SJSA1 (cell line): ENCODE measurements at regions not wholly inside any gene's neighbourhood (a gene's known extent, or its start where the extent isn't known, plus 50 kb on each side); places are given as distances from the start of the nearest gene placed in this dataset.

ENCODE experiments used
- DNase-seq, 2 experiments: peaks; one replicate each; pipeline ENCODE4 v3.0.0-alpha.2; 2015 to 2020; ENCODE audit warnings: low spot score in 2 of 2, low read depth in 1 of 2
- H3K27ac ChIP-seq: fragments of 250-450 bp; sonication (Bioruptor Pico); 2 replicates; pipeline ENCODE4 v1.5.1; 2020; ENCODE audit warnings: mild to moderate bottlenecking, moderate library complexity
- H3K27me3 ChIP-seq: fragments of 250-450 bp; sonication (Bioruptor Pico); replicated peaks from 2 replicates; pipeline ENCODE4 v1.5.1; 2020; ENCODE audit warnings: mild to moderate bottlenecking, moderate library complexity
- H3K36me3 ChIP-seq: fragments of 250-450 bp; sonication (Bioruptor Pico); 2 replicates; pipeline ENCODE4 v1.5.1; 2020; ENCODE audit warnings: mild to moderate bottlenecking
- H3K4me1 ChIP-seq: fragments of 250-450 bp; sonication (Bioruptor Pico); replicated peaks from 2 replicates; pipeline ENCODE4 v1.6.1; 2021; ENCODE audit warnings: mild to moderate bottlenecking
- H3K4me3 ChIP-seq: fragments of 250-450 bp; sonication (Bioruptor Pico); 2 replicates; pipeline ENCODE4 v1.5.1; 2020; ENCODE audit warnings: mild to moderate bottlenecking
- H3K9me3 ChIP-seq: fragments of 250-450 bp; sonication (Bioruptor Pico); replicated peaks from 2 replicates; pipeline ENCODE4 v1.5.1; 2020; ENCODE audit warnings: mild to moderate bottlenecking

- no peak overlapping the region for H3K27ac ChIP-seq
- DNase-seq = no peak
Measured at GRCh38 chr6:8906699-8907098, 471.4 kb upstream of the SLC35B3 start.

GRCh38 chr6:8905757-8906156 is 470.4 kb upstream of the SLC35B3 start:
- DNase-seq = no peak
- Histone ChIP-seq H3K36me3 (no peaks in the 10 kb centered on the region), H3K4me3 (no peak overlapping the region), H3K27me3 (no peaks in the 10 kb centered on the region), H3K27ac (no peak overlapping the region), H3K9me3 (no peaks in the 10 kb centered on the region), H3K4me1 (no peaks in the 10 kb centered on the region)

More at GRCh38 chr6:8906699-8907098, 471.4 kb upstream of the SLC35B3 start:
- Histone ChIP-seq H3K4me3 (no peak overlapping the region), H3K27me3 (no peaks in the 10 kb centered on the region), H3K4me1 (no peaks in the 10 kb centered on the region), H3K36me3 (no peaks in the 10 kb centered on the region), H3K9me3 (no peaks in the 10 kb centered on the region)

GRCh38 chr6:8904754-8905153 is 469.4 kb upstream of the SLC35B3 start:
- Histone ChIP-seq H3K4me1 (no peaks in the 10 kb centered on the region), H3K27ac (no peak overlapping the region), H3K36me3 (no peaks in the 10 kb centered on the region), H3K4me3 (no peak overlapping the region), H3K27me3 (no peaks in the 10 kb centered on the region), H3K9me3 (no peaks in the 10 kb centered on the region)
- no peak for DNase-seq

GRCh38 chr6:8900056-8900455 is 464.7 kb upstream of the SLC35B3 start:
- DNase-seq = no peak
- H3K27ac ChIP-seq = no peak overlapping the region
- H3K4me1 ChIP-seq = no peaks in the 10 kb centered on the region
- no peaks in the 10 kb centered on the region for H3K36me3 ChIP-seq
- no peaks in the 10 kb centered on the region for H3K27me3 ChIP-seq
- no peaks in the 10 kb centered on the region for H3K9me3 ChIP-seq
- no peak overlapping the region for H3K4me3 ChIP-seq

- no peaks in the 10 kb centered on the region for H3K36me3 ChIP-seq
- no peaks in the 10 kb centered on the region for H3K4me1 ChIP-seq
- no peaks in the 10 kb centered on the region for H3K9me3 ChIP-seq
- no peak overlapping the region for H3K27ac ChIP-seq
- DNase-seq = no peak
- no peak overlapping the region for H3K4me3 ChIP-seq
- no peaks in the 10 kb centered on the region for H3K27me3 ChIP-seq
Measured at GRCh38 chr6:8889514-8889913, 454.2 kb upstream of the SLC35B3 start.

- Histone ChIP-seq H3K36me3 (no peaks in the 10 kb centered on the region), H3K4me1 (no peaks in the 10 kb centered on the region), H3K27me3 (no peaks in the 10 kb centered on the region), H3K4me3 (no peak overlapping the region), H3K27ac (no peak overlapping the region), H3K9me3 (no peaks in the 10 kb centered on the region)
- DNase-seq = no peak
Measured at GRCh38 chr6:8888468-8888867, 453.1 kb upstream of the SLC35B3 start.

- no peaks in the 10 kb centered on the region for H3K36me3 ChIP-seq
- no peak overlapping the region for H3K27ac ChIP-seq
- 0 out of 2 replicates have a peak, but pooled peaks cover 3% of the 10 kb centered on the region for H3K27me3 ChIP-seq
- no peaks in the 10 kb centered on the region for H3K4me1 ChIP-seq
- H3K9me3 ChIP-seq = no peaks in the 10 kb centered on the region
- no peak overlapping the region for H3K4me3 ChIP-seq
- no peak for DNase-seq
Measured at GRCh38 chr6:8881663-8882062, 446.3 kb upstream of the SLC35B3 start.

GRCh38 chr6:8879334-8879733 is 444.0 kb upstream of the SLC35B3 start:
- no peaks in the 10 kb centered on the region for H3K36me3 ChIP-seq
- no peaks in the 10 kb centered on the region for H3K9me3 ChIP-seq
- H3K4me1 ChIP-seq = no peaks in the 10 kb centered on the region
- no peak for DNase-seq
- no peak overlapping the region for H3K4me3 ChIP-seq
- H3K27me3 ChIP-seq = 0 out of 2 replicates have a peak, but pooled peaks cover 3% of the 10 kb centered on the region
- no peak overlapping the region for H3K27ac ChIP-seq

GRCh38 chr6:8875986-8876385 is 440.6 kb upstream of the SLC35B3 start:
- H3K4me3 ChIP-seq = no peak overlapping the region
- H3K27me3 ChIP-seq = no peaks in the 10 kb centered on the region
- no peak overlapping the region for H3K27ac ChIP-seq
- no peaks in the 10 kb centered on the region for H3K4me1 ChIP-seq
- no peaks in the 10 kb centered on the region for H3K36me3 ChIP-seq
- 0 out of 2 replicates have a peak, but pooled peaks cover 3% of the 10 kb centered on the region for H3K9me3 ChIP-seq
- DNase-seq = no peak

GRCh38 chr6:8872589-8872988 is 437.2 kb upstream of the SLC35B3 start:
- Histone ChIP-seq H3K36me3 (no peaks in the 10 kb centered on the region), H3K27ac (no peak overlapping the region), H3K4me3 (no peak overlapping the region), H3K4me1 (no peaks in the 10 kb centered on the region), H3K9me3 (0 out of 2 replicates have a peak, but pooled peaks cover 3% of the 10 kb centered on the region), H3K27me3 (no peaks in the 10 kb centered on the region)
- no peak for DNase-seq

GRCh38 chr6:8865451-8865850 is 430.1 kb upstream of the SLC35B3 start:
- DNase-seq = no peak
- H3K4me3 ChIP-seq = no peak overlapping the region
- H3K9me3 ChIP-seq = 0 out of 2 replicates have a peak, but pooled peaks cover 4% of the 10 kb centered on the region
- peaks cover under 1% of the 10 kb centered on the region; the same call in 1 of the 2 replicates for H3K4me1 ChIP-seq
- no peak overlapping the region for H3K27ac ChIP-seq
- H3K36me3 ChIP-seq = no peaks in the 10 kb centered on the region
- no peaks in the 10 kb centered on the region for H3K27me3 ChIP-seq

- Histone ChIP-seq H3K9me3 (no peaks in the 10 kb centered on the region), H3K27me3 (no peaks in the 10 kb centered on the region)
Measured at GRCh38 chr6:8860671-8861070, 425.3 kb upstream of the SLC35B3 start.

GRCh38 chr6:8859501-8859900 is 424.2 kb upstream of the SLC35B3 start:
- Histone ChIP-seq H3K4me3 (no peak overlapping the region), H3K9me3 (no peaks in the 10 kb centered on the region), H3K27ac (no peak overlapping the region), H3K4me1 (peaks cover 14% of the 10 kb centered on the region), H3K36me3 (no peaks in the 10 kb centered on the region), H3K27me3 (no peaks in the 10 kb centered on the region)
- DNase-seq = peak in 1 of 2 experiments; percentile 63

More at GRCh38 chr6:8860671-8861070, 425.3 kb upstream of the SLC35B3 start:
- no peaks in the 10 kb centered on the region for H3K36me3 ChIP-seq
- no peak overlapping the region for H3K4me3 ChIP-seq
- no peak overlapping the region for H3K27ac ChIP-seq
- no peak for DNase-seq
- H3K4me1 ChIP-seq = peaks cover 14% of the 10 kb centered on the region

- DNase-seq = no peak
- H3K4me3 ChIP-seq = no peak overlapping the region
- no peaks in the 10 kb centered on the region for H3K27me3 ChIP-seq
- no peaks in the 10 kb centered on the region for H3K9me3 ChIP-seq
- no peak overlapping the region for H3K27ac ChIP-seq
- H3K4me1 ChIP-seq = peaks cover 14% of the 10 kb centered on the region
- H3K36me3 ChIP-seq = no peaks in the 10 kb centered on the region
Measured at GRCh38 chr6:8858854-8859331, 423.5 kb upstream of the SLC35B3 start.

GRCh38 chr6:8857160-8857559 is 421.8 kb upstream of the SLC35B3 start:
- Histone ChIP-seq H3K4me3 (no peak overlapping the region), H3K36me3 (no peaks in the 10 kb centered on the region), H3K27ac (no peak overlapping the region), H3K9me3 (no peaks in the 10 kb centered on the region), H3K4me1 (peaks cover 14% of the 10 kb centered on the region), H3K27me3 (no peaks in the 10 kb centered on the region)
- DNase-seq = no peak
